ENCODE measurements at regions not wholly inside any gene's neighbourhood (a gene's known extent, or its start where the extent isn't known, plus 50 kb on each side); places are given as distances from the start of the nearest gene placed in this dataset.

GRCh38 chr4:187937557-187937956 is 58.0 kb upstream of the ZFP42 start:
- H3K4ac ChIP-seq (ENCODE audit: low read depth, low read length): no peak overlapping the region
- H4K8ac ChIP-seq (ENCODE audit: low read depth in 2 of 2, low read length in 2 of 2): no peak overlapping the region
- DNase-seq (no peak), ATAC-seq (ENCODE audit: low read depth) (no peak)
- H2BK15ac ChIP-seq (ENCODE audit: low read depth, low read length): no peak overlapping the region
- no peak overlapping the region for H3K14ac ChIP-seq (replicated peaks; ENCODE audit: low read depth, low read length)
- H3K79me1 ChIP-seq (ENCODE audit: low read depth in 1 of 2, low read length in 2 of 2): no peaks in the 10 kb centered on the region
- no TSS peak for BruUV-seq (replicated peaks)
- H3K9me1 ChIP-seq (ENCODE audit: insufficient read depth, low read length): no peaks in the 10 kb centered on the region
- H2BK120ac ChIP-seq (ENCODE audit: low read depth, low read length): no peak overlapping the region
- H4K5ac ChIP-seq (ENCODE audit: low read depth, low read length): no peak overlapping the region
- no peaks in the 10 kb centered on the region for H3K36me3 ChIP-seq (ENCODE audit: control insufficient read depth, insufficient read depth, low read length)
- no peak overlapping the region for H3K9ac ChIP-seq (ENCODE audit: low read depth, low read length)
- H2AK9ac ChIP-seq (replicated peaks; ENCODE audit: low read depth, low read length, poor library complexity): no peak overlapping the region
- ChIA-PET POLR2A (ENCODE audit: unreplicated experiment) (no interaction called here), CTCF (no interaction called here)
- no peak overlapping the region for H3K23ac ChIP-seq (ENCODE audit: low read depth, low read length)
- H3K56ac ChIP-seq (ENCODE audit: extremely low read depth, insufficient read depth, low read length): no peak overlapping the region
- dilution Hi-C loops (cut with HindIII; ENCODE audit: low sequenced_read_pairs, unreplicated experiment) (no loop called here), intact Hi-C loops (cut with micrococcal nuclease) (no loop called here), in situ Hi-C loops (cut with MboI; ENCODE audit: low sequenced_read_pairs) (no loop called here)
- no peak overlapping the region for H3K27ac ChIP-seq (ENCODE audit: insufficient read depth, low read length)
- H3K4me3 ChIP-seq (ENCODE audit: insufficient read depth, low read depth, low read length): no peak overlapping the region
- H2AFZ ChIP-seq (replicated peaks; ENCODE audit: low read length, poor library complexity): no peak overlapping the region
- H3K18ac ChIP-seq (ENCODE audit: low read depth, low read length): no peak overlapping the region
- H3K27me3 ChIP-seq (ENCODE audit: control insufficient read depth, insufficient read depth, low read length): no peaks in the 10 kb centered on the region
- TF ChIP-seq MAZ (IDR thresholded peaks at IDR 0.05; ENCODE audit: borderline replicate concordance, low read depth, low read length): no peak
- no peak for TF ChIP-seq CTCF (conservative IDR thresholded peaks at IDR 0.05; ENCODE audit: low read depth, low read length)
- TF ChIP-seq SMC3 (IDR thresholded peaks at IDR 0.05; ENCODE audit: low read depth, low read length): no peak
- no peak for TF ChIP-seq MAFK (IDR thresholded peaks at IDR 0.05; ENCODE audit: low read depth, low read length)
- TF ChIP-seq MXI1 (IDR thresholded peaks at IDR 0.05; ENCODE audit: borderline replicate concordance, low read depth, low read length): no peak
- TF ChIP-seq CHD1 (IDR thresholded peaks at IDR 0.05; ENCODE audit: low read depth, low read length): no peak
- no peak for TF ChIP-seq BHLHE40 (IDR thresholded peaks at IDR 0.05; ENCODE audit: low read depth, low read length)
- no peak for TF ChIP-seq FOS (IDR thresholded peaks at IDR 0.05; ENCODE audit: low read depth, low read length)
- TF ChIP-seq POLR2A (IDR thresholded peaks at IDR 0.05; ENCODE audit: low read depth, low read length): no peak
- no peak for TF ChIP-seq RFX5 (IDR thresholded peaks at IDR 0.05; ENCODE audit: low read depth, low read length)
- peaks cover 2% of the 10 kb centered on the region; the same call in 1 of the 2 replicates for H3K4me1 ChIP-seq (ENCODE audit: control insufficient read depth, insufficient read depth, low read length)
- no peak overlapping the region for H3K4me2 ChIP-seq (ENCODE audit: low read depth, low read length)
- H4K91ac ChIP-seq (ENCODE audit: insufficient read depth, low read depth, low read length): no peak overlapping the region
- H2BK20ac ChIP-seq (ENCODE audit: low read depth, low read length): no peak overlapping the region
- H4K20me1 ChIP-seq (ENCODE audit: insufficient read depth, low read length): no peaks in the 10 kb centered on the region
- H3K9me3 ChIP-seq (ENCODE audit: control insufficient read depth, insufficient read depth, low read length): no peaks in the 10 kb centered on the region
- H2AK5ac ChIP-seq (ENCODE audit: low read depth, low read length): no peak overlapping the region
- WGBS, 2 experiments (ENCODE audit: extremely low coverage in 2 of 2, insufficient read length in 1 of 2): 97% methylated on average over 5 of the region's 25 CpGs; no CpG with 5 or more reads in 1 of the 2 experiments
- no peak overlapping the region for H2BK5ac ChIP-seq (ENCODE audit: low read depth, low read length, poor library complexity, severe bottlenecking)
